ENCODE measurements at regions not wholly inside any gene's neighbourhood (a gene's known extent, or its start where the extent isn't known, plus 50 kb on each side); places are given as distances from the start of the nearest gene placed in this dataset.

DNA sequence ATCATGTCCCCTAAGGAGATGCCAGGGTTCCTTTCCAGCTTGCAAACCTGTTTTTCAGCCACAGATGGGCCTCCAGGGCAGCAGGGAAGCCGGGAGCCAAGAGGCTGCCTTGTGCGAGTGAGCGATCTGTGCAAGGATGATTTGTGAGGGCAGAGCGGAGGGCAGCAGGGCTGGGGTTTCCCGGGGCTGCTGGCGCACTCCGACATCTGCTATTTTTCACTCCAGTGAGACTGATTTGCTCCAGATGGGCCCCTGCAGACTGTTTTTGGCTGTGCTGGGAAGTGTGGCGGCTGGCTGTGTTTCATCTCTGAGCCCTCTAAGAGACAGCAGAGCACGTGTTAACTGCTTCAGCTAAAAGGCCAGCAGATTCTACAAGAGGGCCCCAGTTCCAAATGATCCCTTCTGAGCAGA, 466.2 kb downstream of the TYW1 start:
- H3K27me3 ChIP-seq (ENCODE audit: insufficient read depth, low read depth, severe bottlenecking): no peaks in the 10 kb centered on the region
- peak; percentile 56 for DNase-seq
- peaks cover 7% of the 10 kb centered on the region for H3K9me3 ChIP-seq (ENCODE audit: severe bottlenecking)
- no peaks in the 10 kb centered on the region for H3K36me3 ChIP-seq
- TF ChIP-seq, protein P1, sequence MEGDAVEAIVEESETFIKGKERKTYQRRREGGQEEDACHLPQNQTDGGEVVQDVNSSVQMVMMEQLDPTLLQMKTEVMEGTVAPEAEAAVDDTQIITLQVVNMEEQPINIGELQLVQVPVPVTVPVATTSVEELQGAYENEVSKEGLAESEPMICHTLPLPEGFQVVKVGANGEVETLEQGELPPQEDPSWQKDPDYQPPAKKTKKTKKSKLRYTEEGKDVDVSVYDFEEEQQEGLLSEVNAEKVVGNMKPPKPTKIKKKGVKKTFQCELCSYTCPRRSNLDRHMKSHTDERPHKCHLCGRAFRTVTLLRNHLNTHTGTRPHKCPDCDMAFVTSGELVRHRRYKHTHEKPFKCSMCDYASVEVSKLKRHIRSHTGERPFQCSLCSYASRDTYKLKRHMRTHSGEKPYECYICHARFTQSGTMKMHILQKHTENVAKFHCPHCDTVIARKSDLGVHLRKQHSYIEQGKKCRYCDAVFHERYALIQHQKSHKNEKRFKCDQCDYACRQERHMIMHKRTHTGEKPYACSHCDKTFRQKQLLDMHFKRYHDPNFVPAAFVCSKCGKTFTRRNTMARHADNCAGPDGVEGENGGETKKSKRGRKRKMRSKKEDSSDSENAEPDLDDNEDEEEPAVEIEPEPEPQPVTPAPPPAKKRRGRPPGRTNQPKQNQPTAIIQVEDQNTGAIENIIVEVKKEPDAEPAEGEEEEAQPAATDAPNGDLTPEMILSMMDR (IDR thresholded peaks at IDR 0.05; ENCODE audit: low read depth, low read length): no peak
- no peak overlapping the region for H3K4me3 ChIP-seq (ENCODE audit: low read depth, low read length)
- H3K27ac ChIP-seq: peak overlapping the region; percentile 43; the same call in 1 of the 2 replicates

GRCh38 chr7:67463316-67463715, 466.7 kb downstream of the TYW1 start:
- Histone ChIP-seq H3K4me3 (ENCODE audit: low read depth, low read length) (no peak overlapping the region), H3K27me3 (ENCODE audit: insufficient read depth, low read depth, severe bottlenecking) (no peaks in the 10 kb centered on the region), H3K27ac (peak overlapping the region; percentile 21; the same call in 1 of the 2 replicates), H3K36me3 (no peaks in the 10 kb centered on the region), H3K9me3 (ENCODE audit: severe bottlenecking) (peaks cover 8% of the 10 kb centered on the region)
- no peak for DNase-seq
- TF ChIP-seq, protein P1 (IDR thresholded peaks at IDR 0.05; ENCODE audit: low read depth, low read length): no peak

DNA sequence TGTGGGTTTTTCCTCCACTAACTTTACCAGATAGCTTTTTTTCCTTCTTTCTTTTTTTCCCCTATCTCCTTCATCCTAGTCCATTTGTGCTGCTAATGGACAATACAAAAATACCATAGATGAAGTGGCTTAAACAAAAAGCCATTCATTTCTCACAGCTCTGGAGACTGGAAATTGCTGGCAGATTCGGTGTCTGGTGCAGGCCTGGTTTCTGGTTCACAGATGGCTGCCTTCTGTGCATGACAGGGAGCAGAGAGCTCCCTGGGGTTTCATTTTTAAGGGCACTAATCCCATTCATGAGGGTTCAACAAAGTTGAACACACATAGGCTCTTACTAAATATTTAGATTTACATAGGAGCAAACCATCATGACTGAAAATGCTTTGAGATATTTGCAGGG, 467.4 kb downstream of the TYW1 start:
- Histone ChIP-seq H3K4me3 (ENCODE audit: low read depth, low read length) (no peak overlapping the region), H3K27ac (no peak overlapping the region), H3K9me3 (ENCODE audit: severe bottlenecking) (peaks cover 12% of the 10 kb centered on the region), H3K27me3 (ENCODE audit: insufficient read depth, low read depth, severe bottlenecking) (no peaks in the 10 kb centered on the region), H3K36me3 (no peaks in the 10 kb centered on the region)
- TF ChIP-seq, protein P1 (IDR thresholded peaks at IDR 0.05; ENCODE audit: low read depth, low read length): no peak
- no peak for DNase-seq

- TF ChIP-seq, protein P1 (IDR thresholded peaks at IDR 0.05; ENCODE audit: low read depth, low read length): no peak
- DNase-seq: no peak
- no peaks in the 10 kb centered on the region for H3K36me3 ChIP-seq
- H3K9me3 ChIP-seq (ENCODE audit: severe bottlenecking): peaks cover 12% of the 10 kb centered on the region
- no peak overlapping the region for H3K4me3 ChIP-seq (ENCODE audit: low read depth, low read length)
- no peaks in the 10 kb centered on the region for H3K27me3 ChIP-seq (ENCODE audit: insufficient read depth, low read depth, severe bottlenecking)
- H3K27ac ChIP-seq: no peak overlapping the region
Observed at GRCh38 chr7:67466109-67466508, 469.5 kb downstream of the TYW1 start.

DNA sequence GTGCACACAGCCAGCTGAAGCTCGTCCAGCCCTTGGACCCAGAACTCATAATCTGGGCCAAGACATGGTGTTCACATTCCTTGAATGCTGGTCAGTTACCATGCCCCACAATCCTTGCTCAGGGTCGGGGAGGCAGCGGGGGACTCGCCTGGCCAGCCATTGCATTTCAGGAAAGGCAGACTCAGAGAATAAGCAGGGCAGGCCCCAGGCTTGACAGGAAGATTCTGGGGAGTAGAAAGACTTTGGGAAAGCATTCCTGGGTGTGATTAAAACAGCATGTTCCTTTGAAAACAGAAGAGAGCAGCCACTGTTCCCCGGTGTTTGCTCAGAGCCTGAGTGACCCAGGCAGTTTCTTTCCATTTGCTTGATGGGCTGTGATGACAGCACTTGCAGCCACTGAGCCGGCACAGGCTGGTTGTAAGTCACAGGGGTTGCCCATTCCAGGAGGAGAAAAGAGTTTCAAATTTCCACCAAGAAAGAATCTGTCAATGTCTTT, 473.7 kb downstream of the TYW1 start:
- H3K36me3 ChIP-seq: no peaks in the 10 kb centered on the region
- no peak overlapping the region for H3K4me3 ChIP-seq (ENCODE audit: low read depth, low read length)
- H3K27me3 ChIP-seq (ENCODE audit: insufficient read depth, low read depth, severe bottlenecking): no peaks in the 10 kb centered on the region
- TF ChIP-seq, protein P1 (IDR thresholded peaks at IDR 0.05; ENCODE audit: low read depth, low read length): no peak
- H3K27ac ChIP-seq: no peak overlapping the region
- no peak for DNase-seq
- peaks cover 13% of the 10 kb centered on the region for H3K9me3 ChIP-seq (ENCODE audit: severe bottlenecking)

GRCh38 chr7:67475293-67475692, 478.7 kb downstream of the TYW1 start:
- no peak for DNase-seq
- Histone ChIP-seq H3K27ac (no peak overlapping the region), H3K9me3 (ENCODE audit: severe bottlenecking) (peaks cover 3% of the 10 kb centered on the region), H3K36me3 (no peaks in the 10 kb centered on the region), H3K4me3 (ENCODE audit: low read depth, low read length) (no peak overlapping the region), H3K27me3 (ENCODE audit: insufficient read depth, low read depth, severe bottlenecking) (no peaks in the 10 kb centered on the region)
- TF ChIP-seq, protein P1 (IDR thresholded peaks at IDR 0.05; ENCODE audit: low read depth, low read length): no peak
